Upper lobe of right lung (tissue), 1 donor: ENCODE measurements at regions not wholly inside any gene's neighbourhood (a gene's known extent, or its start where the extent isn't known, plus 50 kb on each side); places are given as distances from the start of the nearest gene placed in this dataset.

Experiments used
- ATAC-seq: fragments of 200-7000 bp; cut with Tn5 transposase; one replicate; pipeline ENCODE4 v1.9.1; 2020; ENCODE audit warnings: mild to moderate bottlenecking, moderate library complexity
- DNase-seq: peaks from one replicate; pipeline ENCODE4 v3.0.0-alpha.2; 2020
- H3K27ac ChIP-seq: fragments of 200-600 bp; one replicate; pipeline ENCODE4 v1.8.0; 2022
- H3K27me3 ChIP-seq: fragments of 200-600 bp; one replicate; pipeline ENCODE4 v1.8.0; 2022; ENCODE audit warnings: mild to moderate bottlenecking
- H3K36me3 ChIP-seq: fragments of 200-600 bp; one replicate; pipeline ENCODE4 v1.8.0; 2022
- H3K4me1 ChIP-seq: fragments of 200-600 bp; one replicate; pipeline ENCODE4 v1.8.0; 2022
- H3K4me3 ChIP-seq: fragments of 200-600 bp; one replicate; pipeline ENCODE4 v1.8.0; 2022; ENCODE audit warnings: mild to moderate bottlenecking
- H3K9me3 ChIP-seq: fragments of 200-600 bp; one replicate; pipeline ENCODE4 v1.8.0; 2022
- intact Hi-C: fragments of 100-400 bp; cut with DNase I; formaldehyde crosslinking; loops from one replicate; pipeline ENCODE4 v1.11.0; 2022
- TF ChIP-seq, protein P1 (sequence below): fragments of 200-600 bp; IDR thresholded peaks from one replicate; pipeline ENCODE4 v1.8.0; 2022; ENCODE audit warnings: antibody characterized with exemption
- donor health status: DM: no; HTN: yes; CAD: no; lungs with severe emphysema.

DNA sequence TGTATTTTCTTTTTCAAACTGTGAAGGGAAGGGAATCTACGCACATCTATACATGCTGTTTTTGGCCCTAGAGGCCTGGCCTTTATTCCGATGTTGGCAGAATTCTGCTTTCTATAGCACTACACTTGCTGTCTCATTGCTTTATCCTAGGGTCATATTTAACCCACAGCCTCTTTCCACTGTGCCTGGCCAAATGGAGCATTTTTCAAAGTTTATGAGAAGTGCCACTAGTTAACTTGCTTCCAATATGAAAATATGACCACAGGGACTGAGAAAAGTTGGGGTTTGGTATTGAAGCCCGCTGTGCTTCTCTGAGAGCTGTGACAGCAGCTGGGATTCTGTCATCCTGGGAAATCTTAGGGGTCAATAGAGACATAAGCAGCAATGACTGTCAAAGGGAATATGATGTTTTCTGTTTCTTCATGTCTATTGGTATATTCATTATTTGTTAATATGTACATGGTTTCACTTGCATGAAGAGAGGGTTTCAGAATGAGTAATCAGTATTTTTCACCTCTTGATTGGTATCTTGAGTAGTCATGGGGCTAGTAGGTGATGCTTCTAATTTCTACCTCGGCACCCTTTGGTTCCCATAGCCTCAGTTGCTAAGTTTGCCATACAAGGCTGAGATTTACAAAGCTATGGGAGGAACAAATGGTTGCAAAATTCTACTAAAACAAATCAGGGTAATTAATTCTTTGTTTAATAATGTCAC lies 275.8 kb upstream of the RBMS3 start:
- DNase-seq (no peak), ATAC-seq (no peak)
- TF ChIP-seq, protein P1, sequence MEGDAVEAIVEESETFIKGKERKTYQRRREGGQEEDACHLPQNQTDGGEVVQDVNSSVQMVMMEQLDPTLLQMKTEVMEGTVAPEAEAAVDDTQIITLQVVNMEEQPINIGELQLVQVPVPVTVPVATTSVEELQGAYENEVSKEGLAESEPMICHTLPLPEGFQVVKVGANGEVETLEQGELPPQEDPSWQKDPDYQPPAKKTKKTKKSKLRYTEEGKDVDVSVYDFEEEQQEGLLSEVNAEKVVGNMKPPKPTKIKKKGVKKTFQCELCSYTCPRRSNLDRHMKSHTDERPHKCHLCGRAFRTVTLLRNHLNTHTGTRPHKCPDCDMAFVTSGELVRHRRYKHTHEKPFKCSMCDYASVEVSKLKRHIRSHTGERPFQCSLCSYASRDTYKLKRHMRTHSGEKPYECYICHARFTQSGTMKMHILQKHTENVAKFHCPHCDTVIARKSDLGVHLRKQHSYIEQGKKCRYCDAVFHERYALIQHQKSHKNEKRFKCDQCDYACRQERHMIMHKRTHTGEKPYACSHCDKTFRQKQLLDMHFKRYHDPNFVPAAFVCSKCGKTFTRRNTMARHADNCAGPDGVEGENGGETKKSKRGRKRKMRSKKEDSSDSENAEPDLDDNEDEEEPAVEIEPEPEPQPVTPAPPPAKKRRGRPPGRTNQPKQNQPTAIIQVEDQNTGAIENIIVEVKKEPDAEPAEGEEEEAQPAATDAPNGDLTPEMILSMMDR, result no peak
- Histone ChIP-seq H3K36me3 (no peaks in the 10 kb centered on the region), H3K9me3 (no peaks in the 10 kb centered on the region), H3K27ac (no peak overlapping the region), H3K27me3 (no peaks in the 10 kb centered on the region), H3K4me1 (no peaks in the 10 kb centered on the region), H3K4me3 (no peak overlapping the region)
- intact Hi-C loops, result no loop called here

DNA sequence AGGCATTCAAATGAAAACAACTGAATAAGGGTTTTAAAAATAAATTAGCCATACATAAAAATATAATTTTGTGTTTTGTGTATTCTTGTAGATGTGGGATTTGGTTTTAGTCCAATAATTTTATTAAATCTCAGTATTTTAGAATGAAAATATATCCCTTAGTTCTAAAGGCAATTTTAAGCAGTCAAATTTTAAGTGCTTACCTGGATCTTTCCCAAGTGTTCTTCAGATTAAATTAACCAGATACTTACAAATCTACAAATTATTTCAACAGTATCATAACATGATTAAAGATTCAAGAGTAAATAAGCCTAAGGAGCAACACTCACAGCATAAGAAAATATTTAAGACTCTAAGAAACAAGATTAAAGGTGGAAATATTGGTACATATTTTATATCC lies 275.0 kb upstream of the RBMS3 start:
- intact Hi-C loops, result no loop called here
- H3K27me3 ChIP-seq, result no peaks in the 10 kb centered on the region
- H3K4me1 ChIP-seq, result no peaks in the 10 kb centered on the region
- ATAC-seq (no peak), DNase-seq (no peak)
- no peak overlapping the region for H3K27ac ChIP-seq
- H3K4me3 ChIP-seq, result no peak overlapping the region
- no peaks in the 10 kb centered on the region for H3K9me3 ChIP-seq
- TF ChIP-seq, protein P1, result no peak
- H3K36me3 ChIP-seq, result no peaks in the 10 kb centered on the region

DNA sequence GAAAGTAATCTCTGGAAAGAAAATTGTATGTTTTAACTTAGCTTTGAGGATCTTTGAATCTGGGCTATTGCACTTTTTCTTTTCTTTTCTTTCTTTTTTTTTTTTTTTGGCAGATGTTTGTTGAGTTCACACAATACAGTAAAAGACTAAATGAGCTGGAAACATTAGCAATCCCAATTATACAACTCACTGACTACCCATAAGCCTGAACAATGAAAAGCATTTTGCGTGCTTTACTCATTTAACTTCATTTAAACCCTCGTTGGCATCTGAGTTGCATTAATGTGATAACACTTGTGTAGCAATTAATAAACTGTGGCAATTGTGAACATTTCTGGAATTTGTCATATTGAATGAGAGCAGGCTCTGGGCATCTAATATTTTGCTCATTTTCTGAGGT lies 269.4 kb upstream of the RBMS3 start:
- intact Hi-C loops, result no loop called here
- TF ChIP-seq, protein P1, result no peak
- no peak for DNase-seq

DNA sequence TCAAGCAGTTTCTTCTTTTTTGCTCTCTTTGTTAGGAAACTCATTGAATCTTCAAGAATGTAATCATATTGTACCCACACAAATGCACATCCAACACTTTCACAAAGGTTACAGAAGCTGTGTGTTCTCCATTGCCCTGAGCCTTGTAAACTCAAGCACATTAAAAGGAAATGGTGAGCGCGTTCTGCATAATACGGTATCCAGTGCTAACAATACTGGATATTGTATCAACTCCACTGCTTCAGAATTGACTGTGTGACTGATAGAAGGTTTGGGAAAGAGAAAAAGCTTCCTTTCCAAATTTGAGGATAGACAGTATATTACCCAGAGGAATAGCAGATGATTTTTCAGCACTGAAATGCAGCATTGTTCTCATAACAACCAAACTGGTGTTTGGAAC lies 268.9 kb upstream of the RBMS3 start:
- H3K9me3 ChIP-seq, result no peaks in the 10 kb centered on the region
- no peak overlapping the region for H3K27ac ChIP-seq
- ATAC-seq (no peak), DNase-seq (no peak)
- no peaks in the 10 kb centered on the region for H3K36me3 ChIP-seq
- no peak overlapping the region for H3K4me3 ChIP-seq
- H3K27me3 ChIP-seq, result no peaks in the 10 kb centered on the region
- intact Hi-C loops, result no loop called here
- TF ChIP-seq, protein P1, result no peak
- H3K4me1 ChIP-seq, result no peaks in the 10 kb centered on the region

More for the DNA sequence above, 269.4 kb upstream of the RBMS3 start:
- Histone ChIP-seq H3K9me3 (no peaks in the 10 kb centered on the region), H3K36me3 (no peaks in the 10 kb centered on the region), H3K27ac (no peak overlapping the region), H3K27me3 (no peaks in the 10 kb centered on the region), H3K4me3 (no peak overlapping the region), H3K4me1 (no peaks in the 10 kb centered on the region)
- no peak for ATAC-seq

DNA sequence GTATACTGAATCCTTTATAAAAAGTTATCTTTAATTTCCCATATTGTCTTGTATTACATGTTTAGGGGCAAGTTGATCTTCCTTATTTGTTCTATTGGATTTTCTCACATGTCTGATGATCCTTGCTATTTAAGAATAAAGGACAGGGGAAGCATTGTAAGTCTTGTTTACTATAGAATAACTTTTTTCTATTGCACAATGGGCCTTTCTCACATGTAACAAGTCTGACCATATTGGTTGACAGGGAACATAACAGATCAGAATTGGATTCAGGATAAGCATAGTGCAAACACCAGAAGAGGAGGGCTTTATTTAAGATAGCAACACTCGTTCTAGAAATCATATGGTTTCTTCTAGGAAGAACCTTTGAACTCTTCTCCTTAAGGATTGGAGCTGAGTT lies 257.9 kb upstream of the RBMS3 start:
- H3K36me3 ChIP-seq, result no peaks in the 10 kb centered on the region

More for the DNA sequence above, 257.9 kb upstream of the RBMS3 start:
- intact Hi-C loops, result no loop called here
- Histone ChIP-seq H3K27ac (no peak overlapping the region), H3K4me1 (no peaks in the 10 kb centered on the region), H3K27me3 (no peaks in the 10 kb centered on the region), H3K9me3 (no peaks in the 10 kb centered on the region), H3K4me3 (no peak overlapping the region)
- ATAC-seq (no peak), DNase-seq (no peak)
- TF ChIP-seq, protein P1, result no peak
